ENCODE measurements at regions not wholly inside any gene's neighbourhood (a gene's known extent, or its start where the extent isn't known, plus 50 kb on each side); places are given as distances from the start of the nearest gene placed in this dataset.

DNA sequence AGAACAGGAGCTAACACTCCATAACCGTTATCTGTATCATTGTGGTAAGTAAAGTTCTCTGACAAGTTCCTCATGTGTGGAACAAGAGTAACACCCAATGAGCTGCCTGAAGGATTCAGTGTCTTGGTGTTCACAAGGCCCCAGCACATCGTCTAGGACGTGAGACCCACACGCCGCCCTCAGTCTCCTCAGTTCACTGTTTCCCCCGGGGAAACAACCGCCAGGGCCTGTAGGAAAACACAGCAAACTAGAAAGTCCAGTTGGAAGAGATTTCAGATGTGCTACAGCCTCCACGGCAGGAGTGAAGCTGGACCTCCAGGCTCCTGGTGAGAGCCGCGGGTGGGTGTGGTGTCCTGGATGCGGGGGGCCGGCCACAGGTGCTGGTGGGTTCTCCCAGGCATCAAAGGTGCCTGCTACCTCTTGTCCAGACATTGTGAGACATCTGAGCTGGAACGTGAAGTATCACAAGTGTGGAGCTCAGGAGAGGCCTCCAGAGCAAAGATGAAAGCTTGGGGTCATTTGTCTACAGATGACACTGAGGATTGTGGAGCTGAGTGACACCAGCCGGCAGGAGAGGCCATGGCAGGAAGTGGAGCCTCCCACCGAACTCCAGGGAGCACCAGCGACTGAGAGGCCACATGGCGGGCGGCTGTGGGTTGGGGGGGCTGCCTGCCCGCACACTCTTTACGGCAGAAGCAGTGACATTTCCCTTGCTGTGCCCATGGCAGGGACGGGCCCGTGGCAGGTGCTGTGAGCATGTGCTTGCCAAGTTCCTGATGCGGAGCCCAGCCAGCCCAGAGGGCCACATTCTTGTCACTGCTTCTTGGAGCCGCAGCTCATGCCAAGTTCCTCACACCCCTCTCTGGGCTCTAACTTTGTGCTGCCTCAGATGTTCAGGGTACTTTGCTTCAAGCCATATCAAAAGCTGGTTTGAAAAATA lies 131.2 kb downstream of the TMEM18 start:
- TF ChIP-seq CTCF (IDR thresholded peaks at IDR 0.05), result no peak
- no peak for TF ChIP-seq POLR2A (IDR thresholded peaks at IDR 0.05)
